Fibroblast of the conjunctiva (primary cell): ENCODE measurements at regions not wholly inside any gene's neighbourhood (a gene's known extent, or its start where the extent isn't known, plus 50 kb on each side); places are given as distances from the start of the nearest gene placed in this dataset.
"Not testable (repeated sequence)": the region's sequence is repeated elsewhere in the genome, so short reads cannot be mapped to it uniquely, and the experiment has no call there.

Source experiments
- DNase-seq: peaks from one replicate; pipeline ENCODE4 v3.0.0-alpha.2; 2010; ENCODE audit warnings: low read depth

DNA sequence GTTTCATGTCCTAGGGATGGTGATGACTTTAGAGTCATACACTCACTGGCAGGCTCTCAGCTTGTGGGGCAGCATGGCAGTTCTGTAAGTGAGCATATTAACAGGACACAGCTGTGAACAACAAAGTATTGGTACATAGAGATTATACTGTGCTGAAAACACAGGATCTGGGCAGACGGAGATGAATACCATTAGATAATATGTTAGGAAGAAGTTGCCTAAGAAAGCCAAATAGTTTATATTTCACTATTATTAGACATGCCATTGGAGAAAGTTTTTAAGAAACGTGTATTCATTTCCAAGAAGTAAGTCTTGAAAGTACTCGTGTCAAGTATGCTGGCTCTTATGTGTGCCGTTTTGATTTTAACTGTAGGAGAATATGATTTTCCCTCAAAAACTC, 274.5 kb downstream of the INHBA start:
- no peak for DNase-seq

DNA sequence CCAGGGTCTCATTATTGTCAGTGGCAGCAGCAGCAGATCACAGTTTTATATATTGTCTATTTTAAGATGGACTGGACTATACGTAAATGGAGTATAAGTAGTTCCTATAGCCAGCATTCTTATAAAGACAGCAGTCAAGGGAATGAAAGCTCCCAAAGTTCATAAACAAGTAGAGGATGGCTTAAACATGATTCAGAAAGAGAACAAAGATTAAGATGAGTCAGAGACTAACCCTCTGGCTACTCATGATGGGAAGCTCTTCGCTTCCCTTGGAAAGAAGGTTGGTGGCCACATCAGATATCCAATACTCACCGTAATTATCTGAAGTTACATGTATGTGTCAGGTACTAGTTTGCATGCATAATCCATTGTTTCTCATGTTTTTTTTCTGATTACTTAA, 277.0 kb downstream of the INHBA start:
- DNase-seq, result no peak

- DNase-seq, result no peak
Measured at GRCh38 chr7:41421056-41421455, 281.8 kb downstream of the INHBA start.

GRCh38 chr7:41420421-41420820, 282.5 kb downstream of the INHBA start:
- DNase-seq, result no peak

GRCh38 chr7:41418337-41418736, 284.6 kb downstream of the INHBA start:
- no peak for DNase-seq

GRCh38 chr7:41416208-41416595, 286.7 kb downstream of the INHBA start:
- no peak for DNase-seq

DNA sequence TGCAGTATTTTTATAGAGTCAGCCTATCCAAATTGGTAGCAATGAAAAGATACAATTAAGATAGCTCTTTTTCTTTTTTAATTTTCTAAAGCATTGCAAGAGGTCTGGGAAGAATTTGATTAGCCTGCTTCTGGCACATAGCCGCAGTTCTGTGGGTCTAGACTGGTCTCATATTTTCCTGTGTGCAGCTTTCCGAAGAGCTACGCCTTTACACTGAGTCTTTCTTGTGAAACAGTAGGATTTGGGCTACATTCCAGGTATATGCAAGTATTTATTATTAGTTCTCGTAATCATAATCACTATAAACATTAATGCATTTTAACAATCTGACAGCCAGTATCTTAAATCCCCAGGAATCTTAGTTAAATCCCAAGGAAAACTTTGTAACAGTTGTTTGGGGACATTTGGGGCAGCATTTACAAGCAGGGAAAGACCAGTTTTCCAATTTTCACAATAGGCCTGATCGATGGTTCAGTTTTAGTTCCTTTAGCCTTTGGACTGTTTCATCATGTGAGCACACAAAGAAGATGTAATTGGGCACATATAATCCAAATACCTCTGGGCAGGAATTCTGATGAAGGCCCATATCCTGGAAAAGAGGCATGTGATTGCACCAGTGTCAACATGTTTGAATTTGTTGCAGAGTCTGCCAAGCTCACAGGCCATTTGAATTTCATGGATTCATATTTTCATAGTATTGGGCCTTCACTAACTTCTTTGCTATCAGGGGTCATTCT, 287.3 kb downstream of the INHBA start:
- DNase-seq, result no peak

- no peak for DNase-seq
Measured at GRCh38 chr7:41415051-41415450, 287.8 kb downstream of the INHBA start.

DNA sequence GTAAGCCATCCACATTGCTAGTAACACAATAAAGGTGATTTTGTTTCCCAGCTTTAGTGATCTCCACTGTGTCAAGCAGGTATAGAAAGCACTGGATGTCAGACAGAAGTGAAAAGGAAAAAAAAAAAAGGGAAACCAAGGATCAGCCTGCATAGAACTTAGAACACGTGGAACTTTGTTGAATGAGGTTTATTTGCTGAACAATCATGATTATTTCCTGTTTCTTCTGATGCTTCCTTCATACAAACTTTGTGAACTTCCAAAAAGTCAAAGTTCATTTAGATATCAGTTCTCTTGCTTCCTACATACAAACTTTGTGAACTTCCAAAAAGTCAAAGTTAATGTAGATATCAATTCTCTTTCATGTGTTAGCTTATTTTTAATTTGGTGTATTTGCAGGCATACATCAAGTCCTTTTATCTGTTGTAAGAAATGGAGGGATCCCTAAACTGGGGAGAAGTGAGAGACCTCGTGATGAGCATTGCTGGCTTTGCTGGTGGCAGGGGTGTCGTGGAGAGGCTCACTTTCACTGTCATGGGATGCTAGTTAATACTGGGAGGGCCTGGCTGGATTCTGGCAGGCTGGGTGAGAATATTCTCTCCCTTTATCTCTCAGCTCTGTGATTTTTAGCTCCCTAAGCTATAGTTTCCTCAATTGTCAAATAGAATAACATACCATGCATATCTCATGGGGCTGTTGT, 298.4 kb downstream of the INHBA start:
- no peak for DNase-seq

- DNase-seq, result no peak
Measured at GRCh38 chr7:41403291-41403690, 299.6 kb downstream of the INHBA start.

GRCh38 chr7:41401833-41402232, 301.1 kb downstream of the INHBA start:
- no peak for DNase-seq

GRCh38 chr7:41399171-41399570, 303.7 kb downstream of the INHBA start:
- DNase-seq, result no peak

DNA sequence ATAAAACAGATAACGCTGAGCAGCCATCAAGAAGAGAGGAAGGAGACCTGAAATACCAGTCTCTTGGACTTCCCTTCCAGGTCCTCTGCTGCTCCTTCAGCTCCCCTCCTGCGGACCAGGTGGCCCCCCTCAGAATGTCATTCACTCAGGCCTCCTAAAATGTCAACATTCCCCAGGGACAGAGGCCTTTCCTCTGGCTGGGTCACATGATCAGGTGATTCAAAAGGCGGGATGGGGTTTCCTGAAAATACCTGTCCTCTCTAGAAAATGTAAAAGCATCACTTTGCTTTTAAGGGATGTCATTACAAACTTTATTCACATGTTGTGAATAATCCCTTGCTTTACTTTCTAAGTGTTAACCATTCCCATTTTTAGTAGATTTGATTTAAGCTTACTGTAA, 311.1 kb downstream of the INHBA start:
- no peak for DNase-seq

GRCh38 chr7:41388933-41389332, 314.0 kb downstream of the INHBA start:
- DNase-seq, result not testable (repeated sequence)

GRCh38 chr7:41385996-41386395, 316.9 kb downstream of the INHBA start:
- DNase-seq, result no peak

GRCh38 chr7:41384418-41384817, 318.5 kb downstream of the INHBA start:
- DNase-seq, result no peak

DNA sequence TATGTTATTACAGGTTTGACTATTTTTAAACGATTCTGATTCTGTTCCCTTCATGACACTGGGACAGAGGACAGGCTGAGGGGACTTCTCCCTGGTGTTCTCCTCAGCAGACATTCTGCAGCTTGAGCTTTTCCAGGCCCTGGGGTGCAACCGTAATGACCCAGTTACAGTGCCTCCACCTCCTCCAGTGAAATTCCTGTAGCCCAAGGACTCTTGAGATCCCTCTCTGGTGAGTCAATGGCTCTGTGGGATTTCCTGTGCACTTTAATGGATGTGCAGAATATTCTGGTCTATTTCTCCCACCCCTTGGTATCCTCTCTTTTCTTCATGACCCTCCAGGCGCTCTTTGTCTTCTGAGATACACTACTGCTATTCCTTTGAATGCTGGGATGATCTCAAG, 319.3 kb downstream of the INHBA start:
- DNase-seq, result no peak

- DNase-seq, result no peak
Measured at GRCh38 chr7:41378156-41378555, 324.7 kb downstream of the INHBA start.

DNA sequence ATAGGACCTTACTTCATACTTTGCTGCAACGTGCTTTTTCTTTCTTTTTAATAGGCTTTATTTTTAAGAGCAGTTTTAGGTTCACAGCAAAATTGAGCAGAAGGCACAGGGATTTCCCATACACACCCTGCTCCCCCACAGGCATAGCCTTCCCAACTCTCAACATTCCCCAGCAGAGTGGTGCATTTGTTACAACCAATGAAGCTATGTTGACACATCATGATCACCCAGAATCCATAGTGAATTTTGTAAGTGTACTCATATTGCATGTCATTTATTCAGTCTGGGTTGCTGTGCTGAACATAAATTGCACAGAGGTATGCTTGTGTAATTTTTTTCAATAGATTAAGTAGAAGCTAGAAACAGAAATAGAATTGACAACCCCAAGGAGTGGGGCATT, 327.3 kb downstream of the INHBA start:
- DNase-seq, result no peak

DNA sequence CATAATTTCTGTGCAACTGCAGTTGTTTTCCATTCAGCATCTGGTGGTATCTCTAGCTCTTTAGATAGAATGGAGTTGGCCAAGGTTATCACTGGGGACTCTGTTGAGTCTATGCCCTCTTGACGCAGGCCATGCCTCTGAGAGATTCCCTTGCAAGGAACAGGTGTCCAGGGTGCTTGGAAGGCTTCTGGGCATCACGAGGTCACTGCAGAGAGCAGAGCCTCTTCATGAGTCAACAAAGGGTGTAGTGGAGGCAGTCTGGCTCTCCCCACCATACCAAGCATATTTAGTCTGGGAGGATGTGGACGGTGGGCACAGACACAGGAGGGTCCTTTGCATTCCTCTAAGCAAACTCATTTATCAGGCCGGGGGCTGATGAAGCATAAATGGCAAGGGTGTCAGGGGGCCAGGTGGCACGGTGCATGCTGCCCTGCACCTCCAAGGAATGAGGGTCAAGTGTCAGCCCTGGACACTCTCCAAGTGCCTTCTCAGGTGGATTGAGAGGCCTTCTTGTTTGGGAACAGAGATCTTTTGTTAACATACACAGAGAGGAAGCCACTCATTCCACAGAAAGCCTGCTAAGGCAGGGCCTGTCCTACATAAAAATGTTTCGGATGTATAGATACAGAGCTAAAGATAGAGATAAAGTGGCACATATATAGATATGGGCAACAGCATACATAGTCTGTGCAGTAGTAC, 328.6 kb downstream of the INHBA start:
- DNase-seq, result no peak

GRCh38 chr7:41367967-41368882, 334.7 kb downstream of the INHBA start:
- no peak for DNase-seq

- no peak for DNase-seq
Measured at GRCh38 chr7:41351091-41351490, 351.8 kb downstream of the INHBA start.
